ENCODE measurements at regions not wholly inside any gene's neighbourhood (a gene's known extent, or its start where the extent isn't known, plus 50 kb on each side); places are given as distances from the start of the nearest gene placed in this dataset.

GRCh38 chr3:64975147-64975546, 287.3 kb upstream of the ADAMTS9 start:
- ChIA-PET POLR2A (no interaction called here), CTCF (no interaction called here)

GRCh38 chr3:64974401-64974800, 286.6 kb upstream of the ADAMTS9 start:
- Histone ChIP-seq H3K27ac (ENCODE audit: control insufficient read depth, insufficient read depth) (no peak overlapping the region), H3K4me1 (ENCODE audit: control insufficient read depth, insufficient read depth, low read length) (no peaks in the 10 kb centered on the region), H3K27me3 (replicated peaks in 1 of 2; ENCODE audit: control insufficient read depth in 2 of 2, insufficient read depth in 2 of 2, low read length in 1 of 2) (no peaks in the 10 kb centered on the region), H3K4me3 (no peak overlapping the region), H2AFZ (ENCODE audit: control insufficient read depth, low read depth, low read length) (no peak overlapping the region), H3K4me2 (ENCODE audit: control insufficient read depth, insufficient read depth) (no peak overlapping the region), H3K79me2 (ENCODE audit: control insufficient read depth, insufficient read depth, low read length) (no peaks in the 10 kb centered on the region), H3K9ac (ENCODE audit: control insufficient read depth, insufficient read depth, low read length) (no peak overlapping the region), H4K20me1 (ENCODE audit: control insufficient read depth, insufficient read depth) (no peaks in the 10 kb centered on the region), H3K36me3 (ENCODE audit: control insufficient read depth in 2 of 2, insufficient read depth in 2 of 2, low read length in 1 of 2) (no peaks in the 10 kb centered on the region), H3K9me3 (replicated peaks; ENCODE audit: control insufficient read depth, insufficient read depth, low read length) (no peaks in the 10 kb centered on the region)
- TF ChIP-seq TCF3 (IDR thresholded peaks at IDR 0.05; ENCODE audit: borderline replicate concordance, insufficient read depth, low read depth, low read length) (no peak), HDAC2 (IDR thresholded peaks at IDR 0.05) (no peak), ZNF274 (IDR thresholded peaks at IDR 0.05; ENCODE audit: insufficient read depth, insufficient read length) (no peak), GABPA (IDR thresholded peaks at IDR 0.05; ENCODE audit: low read depth) (no peak)
- no peak for ATAC-seq
- in situ Hi-C loops (cut with MboI) (no loop called here), intact Hi-C loops (cut with micrococcal nuclease; ENCODE audit: unreplicated experiment) (no loop called here)
- ChIA-PET RAD21 (ENCODE audit: unreplicated experiment) (no interaction called here), SMC1A (ENCODE audit: uncharacterized antibody, unreplicated experiment) (no interaction called here), CTCF (no interaction called here), POLR2A (interaction anchor here (0.6 kb wide), 1 partner anchor 49 kb away, joined by 7 read pairs; no protein-coding TSS in a partner anchor)
- FAIRE-seq = no peak
- 1% methylated on average over 5 of the region's 5 CpGs for WGBS (ENCODE audit: insufficient coverage, insufficient replicate concordance, low lambda C conversion rate, missing lambda C conversion rate)
- BruUV-seq (replicated peaks) = no TSS peak
- no peak for DNase-seq (ENCODE audit: low read depth, low spot score)

More at GRCh38 chr3:64975147-64975546, 287.3 kb upstream of the ADAMTS9 start:
- no peaks in the 10 kb centered on the region for H3K9me3 ChIP-seq (replicated peaks; ENCODE audit: control insufficient read depth, insufficient read depth, low read length)
- no peak overlapping the region for H3K9ac ChIP-seq (ENCODE audit: control insufficient read depth, insufficient read depth, low read length)
- FAIRE-seq (no peak), DNase-seq (ENCODE audit: low read depth, low spot score) (no peak), ATAC-seq (no peak)
- no peaks in the 10 kb centered on the region for H3K79me2 ChIP-seq (ENCODE audit: control insufficient read depth, insufficient read depth, low read length)
- WGBS (ENCODE audit: insufficient coverage, insufficient replicate concordance, low lambda C conversion rate, missing lambda C conversion rate) = 10% methylated on average over 2 of the region's 2 CpGs
- no peaks in the 10 kb centered on the region for H3K4me1 ChIP-seq (ENCODE audit: control insufficient read depth, insufficient read depth, low read length)
- H3K4me3 ChIP-seq = no peak overlapping the region
- in situ Hi-C loops (cut with MboI) (no loop called here), intact Hi-C loops (cut with micrococcal nuclease; ENCODE audit: unreplicated experiment) (no loop called here)
- no peak overlapping the region for H3K27ac ChIP-seq (ENCODE audit: control insufficient read depth, insufficient read depth)
- no peak overlapping the region for H3K4me2 ChIP-seq (ENCODE audit: control insufficient read depth, insufficient read depth)
- ChIA-PET SMC1A (ENCODE audit: uncharacterized antibody, unreplicated experiment) (no interaction called here), RAD21 (ENCODE audit: unreplicated experiment) (no interaction called here)
- H4K20me1 ChIP-seq (ENCODE audit: control insufficient read depth, insufficient read depth) = no peaks in the 10 kb centered on the region
- H3K36me3 ChIP-seq (ENCODE audit: control insufficient read depth in 2 of 2, insufficient read depth in 2 of 2, low read length in 1 of 2) = no peaks in the 10 kb centered on the region
- TF ChIP-seq ATF7 (IDR thresholded peaks at IDR 0.05; ENCODE audit: low read depth) (no peak), SRF (IDR thresholded peaks at IDR 0.05; ENCODE audit: low read depth in 2 of 2, low read length in 2 of 2) (no peak), NRF1 (conservative IDR thresholded peaks at IDR 0.05; ENCODE audit: low read depth, low read length) (no peak), SP1 (IDR thresholded peaks at IDR 0.05; ENCODE audit: low read depth, low read length) (no peak), CREB1 (IDR thresholded peaks at IDR 0.05; ENCODE audit: low read depth) (no peak), ZNF207 (IDR thresholded peaks at IDR 0.05; ENCODE audit: borderline replicate concordance) (no peak), CREM (IDR thresholded peaks at IDR 0.05; ENCODE audit: low read depth) (no peak), RFX5 (IDR thresholded peaks at IDR 0.05; ENCODE audit: low read depth, low read length) (no peak), TBL1XR1 (IDR thresholded peaks at IDR 0.05; ENCODE audit: low read depth, low read length) (no peak)
- no peak overlapping the region for H2AFZ ChIP-seq (ENCODE audit: control insufficient read depth, low read depth, low read length)
- BruUV-seq (replicated peaks) = no TSS peak
- no peaks in the 10 kb centered on the region for H3K27me3 ChIP-seq (replicated peaks in 1 of 2; ENCODE audit: control insufficient read depth in 2 of 2, insufficient read depth in 2 of 2, low read length in 1 of 2)

Measured in GM12878 (cell line).